ENCODE measurements at regions not wholly inside any gene's neighbourhood (a gene's known extent, or its start where the extent isn't known, plus 50 kb on each side); places are given as distances from the start of the nearest gene placed in this dataset.

DNA sequence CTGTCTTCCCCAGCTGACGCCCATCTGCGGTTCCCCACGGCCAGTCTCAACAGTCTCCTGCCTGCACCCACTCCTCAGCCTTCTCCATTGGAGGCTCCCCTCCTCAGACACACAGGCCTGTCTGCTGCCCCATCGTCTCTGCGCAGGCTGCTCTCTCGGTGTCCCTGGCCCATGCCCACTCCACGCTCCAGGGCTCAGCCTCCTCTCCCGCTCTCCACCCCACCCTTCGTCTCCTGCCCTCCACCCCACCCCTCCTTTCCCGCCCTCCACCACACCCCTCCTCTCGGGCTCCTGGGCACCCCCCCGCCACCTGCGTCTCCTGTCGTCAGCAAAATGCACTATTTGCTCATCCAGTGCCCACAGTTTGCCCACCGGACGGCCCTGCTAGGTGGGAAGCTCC, 119.6 kb upstream of the DIO3 start:
- Histone ChIP-seq H3K36me3 (replicated peaks in 1 of 2; ENCODE audit: control insufficient read depth in 1 of 2, insufficient read depth in 2 of 2, low read length in 1 of 2) (no peaks in the 10 kb centered on the region), H3K9ac (no peak overlapping the region), H3K4me3 (ENCODE audit: low read depth in 2 of 2, low read length in 1 of 2) (no peak overlapping the region), H3K79me2 (ENCODE audit: insufficient read depth) (no peaks in the 10 kb centered on the region), H3K9me2 (no peaks in the 10 kb centered on the region), H3K9me3 (no peaks in the 10 kb centered on the region), H3F3A (replicated peaks; ENCODE audit: insufficient read depth) (no peaks in the 10 kb centered on the region), H3K27ac (ENCODE audit: low read depth in 2 of 2, low read length in 1 of 2) (no peak overlapping the region), H3K27me3 (ENCODE audit: insufficient read depth) (no peaks in the 10 kb centered on the region), H2AFZ (ENCODE audit: low read depth) (no peak overlapping the region), H3K4me1 (ENCODE audit: control insufficient read depth in 1 of 2, insufficient read depth in 2 of 2, low read depth in 1 of 2, low read length in 1 of 2) (peaks cover 0 to 19% of the 10 kb centered on the region in 2 experiments; a peak in 2 of 4 replicates), H3K4me2 (no peak overlapping the region), H4K20me1 (ENCODE audit: insufficient read depth) (no peaks in the 10 kb centered on the region)
- POLR2A ChIA-PET = no interaction called here
- CTCF ChIA-PET = interaction anchor here (0.8 kb wide), 1 partner anchor 216 kb away, joined by 3 read pairs; no protein-coding TSS in a partner anchor
- 68% methylated on average over 16 of the region's 16 CpGs for WGBS (ENCODE audit: low lambda C conversion rate)
- no peak for DNase-seq
- TF ChIP-seq EZH2phosphoT487 (IDR thresholded peaks at IDR 0.05; ENCODE audit: borderline replicate concordance, low read depth) = no peak
- no peak for TF ChIP-seq GATA2 (CRISPR knock-in tag; IDR thresholded peaks at IDR 0.05)
- no peak for TF ChIP-seq TEAD4 (IDR thresholded peaks at IDR 0.05; ENCODE audit: borderline replicate concordance, insufficient read depth)
- no peak for TF ChIP-seq GABPA (IDR thresholded peaks at IDR 0.05; ENCODE audit: low read depth)
- TF ChIP-seq ELF1 (IDR thresholded peaks at IDR 0.05) = no peak
- TF ChIP-seq JUND (IDR thresholded peaks at IDR 0.05) = no peak
- TF ChIP-seq NFIC (IDR thresholded peaks at IDR 0.05; ENCODE audit: borderline replicate concordance) = no peak
- TF ChIP-seq MXI1 (IDR thresholded peaks at IDR 0.05; ENCODE audit: low read depth, low read length) = no peak
- TF ChIP-seq RFX5 (IDR thresholded peaks at IDR 0.05; ENCODE audit: low read length) = no peak
- no peak for TF ChIP-seq POLR2AphosphoS5 (IDR thresholded peaks at IDR 0.05; ENCODE audit: low read depth, low read length)
- TF ChIP-seq, protein P1, sequence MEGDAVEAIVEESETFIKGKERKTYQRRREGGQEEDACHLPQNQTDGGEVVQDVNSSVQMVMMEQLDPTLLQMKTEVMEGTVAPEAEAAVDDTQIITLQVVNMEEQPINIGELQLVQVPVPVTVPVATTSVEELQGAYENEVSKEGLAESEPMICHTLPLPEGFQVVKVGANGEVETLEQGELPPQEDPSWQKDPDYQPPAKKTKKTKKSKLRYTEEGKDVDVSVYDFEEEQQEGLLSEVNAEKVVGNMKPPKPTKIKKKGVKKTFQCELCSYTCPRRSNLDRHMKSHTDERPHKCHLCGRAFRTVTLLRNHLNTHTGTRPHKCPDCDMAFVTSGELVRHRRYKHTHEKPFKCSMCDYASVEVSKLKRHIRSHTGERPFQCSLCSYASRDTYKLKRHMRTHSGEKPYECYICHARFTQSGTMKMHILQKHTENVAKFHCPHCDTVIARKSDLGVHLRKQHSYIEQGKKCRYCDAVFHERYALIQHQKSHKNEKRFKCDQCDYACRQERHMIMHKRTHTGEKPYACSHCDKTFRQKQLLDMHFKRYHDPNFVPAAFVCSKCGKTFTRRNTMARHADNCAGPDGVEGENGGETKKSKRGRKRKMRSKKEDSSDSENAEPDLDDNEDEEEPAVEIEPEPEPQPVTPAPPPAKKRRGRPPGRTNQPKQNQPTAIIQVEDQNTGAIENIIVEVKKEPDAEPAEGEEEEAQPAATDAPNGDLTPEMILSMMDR (IDR thresholded peaks at IDR 0.05) = no peak
- TF ChIP-seq TCF12 (IDR thresholded peaks at IDR 0.05) = no peak
- TF ChIP-seq RAD21 (IDR thresholded peaks at IDR 0.05; ENCODE audit: low read length) = no peak
- no peak for TF ChIP-seq MEF2A (IDR thresholded peaks at IDR 0.05; ENCODE audit: borderline replicate concordance, low read depth)
- TF ChIP-seq, protein P2, sequence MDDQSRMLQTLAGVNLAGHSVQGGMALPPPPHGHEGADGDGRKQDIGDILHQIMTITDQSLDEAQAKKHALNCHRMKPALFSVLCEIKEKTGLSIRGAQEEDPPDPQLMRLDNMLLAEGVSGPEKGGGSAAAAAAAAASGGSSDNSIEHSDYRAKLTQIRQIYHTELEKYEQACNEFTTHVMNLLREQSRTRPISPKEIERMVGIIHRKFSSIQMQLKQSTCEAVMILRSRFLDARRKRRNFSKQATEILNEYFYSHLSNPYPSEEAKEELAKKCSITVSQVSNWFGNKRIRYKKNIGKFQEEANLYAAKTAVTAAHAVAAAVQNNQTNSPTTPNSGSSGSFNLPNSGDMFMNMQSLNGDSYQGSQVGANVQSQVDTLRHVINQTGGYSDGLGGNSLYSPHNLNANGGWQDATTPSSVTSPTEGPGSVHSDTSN (IDR thresholded peaks at IDR 0.05) = no peak
- TF ChIP-seq TAF1 (IDR thresholded peaks at IDR 0.05; ENCODE audit: borderline replicate concordance, low read depth, low read length) = no peak

DNA sequence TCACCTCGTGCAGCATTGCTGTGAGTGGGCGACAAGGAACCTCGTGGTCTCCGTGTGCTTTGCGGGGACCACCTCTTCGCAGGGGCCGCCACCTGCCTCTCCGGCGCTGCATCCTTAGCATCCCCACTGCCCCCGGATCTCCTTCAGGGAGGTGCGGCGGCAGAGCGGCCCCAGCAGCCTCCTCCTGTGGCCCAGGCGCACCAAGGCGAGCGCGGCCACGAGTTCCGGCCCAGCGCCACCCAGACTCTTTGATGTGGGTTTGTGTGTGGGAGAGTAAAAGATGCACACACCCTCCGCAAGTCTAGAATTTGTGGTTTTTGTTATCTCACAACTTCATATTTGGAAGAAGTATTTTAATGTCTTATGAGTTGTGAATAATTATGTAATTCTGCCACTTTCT, 118.8 kb upstream of the DIO3 start:
- WGBS (ENCODE audit: low lambda C conversion rate) = 82% methylated on average over 9 of the region's 21 CpGs
- H3K9me2 ChIP-seq = no peaks in the 10 kb centered on the region
- no peak overlapping the region for H3K4me3 ChIP-seq (ENCODE audit: low read depth in 2 of 2, low read length in 1 of 2)
- no peak overlapping the region for H3K27ac ChIP-seq (ENCODE audit: low read depth in 2 of 2, low read length in 1 of 2)
- DNase-seq = no peak
- H3K9me3 ChIP-seq = no peaks in the 10 kb centered on the region
- H2AFZ ChIP-seq (ENCODE audit: low read depth) = no peak overlapping the region
- ChIA-PET CTCF (no interaction called here), POLR2A (no interaction called here)
- peaks cover 0 to 19% of the 10 kb centered on the region in 2 experiments; a peak in 2 of 4 replicates for H3K4me1 ChIP-seq (ENCODE audit: control insufficient read depth in 1 of 2, insufficient read depth in 2 of 2, low read depth in 1 of 2, low read length in 1 of 2)
- TF ChIP-seq, protein P3, sequence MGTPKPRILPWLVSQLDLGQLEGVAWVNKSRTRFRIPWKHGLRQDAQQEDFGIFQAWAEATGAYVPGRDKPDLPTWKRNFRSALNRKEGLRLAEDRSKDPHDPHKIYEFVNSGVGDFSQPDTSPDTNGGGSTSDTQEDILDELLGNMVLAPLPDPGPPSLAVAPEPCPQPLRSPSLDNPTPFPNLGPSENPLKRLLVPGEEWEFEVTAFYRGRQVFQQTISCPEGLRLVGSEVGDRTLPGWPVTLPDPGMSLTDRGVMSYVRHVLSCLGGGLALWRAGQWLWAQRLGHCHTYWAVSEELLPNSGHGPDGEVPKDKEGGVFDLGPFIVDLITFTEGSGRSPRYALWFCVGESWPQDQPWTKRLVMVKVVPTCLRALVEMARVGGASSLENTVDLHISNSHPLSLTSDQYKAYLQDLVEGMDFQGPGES (IDR thresholded peaks at IDR 0.05; ENCODE audit: low read depth, low read length) = no peak
- no peak for TF ChIP-seq FOXJ3 (CRISPR knock-in tag; IDR thresholded peaks at IDR 0.05)
- TF ChIP-seq POLR2AphosphoS5 (IDR thresholded peaks at IDR 0.05; ENCODE audit: low read depth, low read length) = no peak
- TF ChIP-seq EZH2phosphoT487 (IDR thresholded peaks at IDR 0.05; ENCODE audit: borderline replicate concordance, low read depth) = no peak
- no peak overlapping the region for H3K9ac ChIP-seq
- no peaks in the 10 kb centered on the region for H3K79me2 ChIP-seq (ENCODE audit: insufficient read depth)
- no peaks in the 10 kb centered on the region for H4K20me1 ChIP-seq (ENCODE audit: insufficient read depth)
- H3F3A ChIP-seq (replicated peaks; ENCODE audit: insufficient read depth) = no peaks in the 10 kb centered on the region
- H3K4me2 ChIP-seq = no peak overlapping the region
- no peaks in the 10 kb centered on the region for H3K36me3 ChIP-seq (replicated peaks in 1 of 2; ENCODE audit: control insufficient read depth in 1 of 2, insufficient read depth in 2 of 2, low read length in 1 of 2)
- H3K27me3 ChIP-seq (ENCODE audit: insufficient read depth) = no peaks in the 10 kb centered on the region

Measured in SK-N-SH (cell line).